ENCODE measurements at regions not wholly inside any gene's neighbourhood (a gene's known extent, or its start where the extent isn't known, plus 50 kb on each side); places are given as distances from the start of the nearest gene placed in this dataset.

DNA sequence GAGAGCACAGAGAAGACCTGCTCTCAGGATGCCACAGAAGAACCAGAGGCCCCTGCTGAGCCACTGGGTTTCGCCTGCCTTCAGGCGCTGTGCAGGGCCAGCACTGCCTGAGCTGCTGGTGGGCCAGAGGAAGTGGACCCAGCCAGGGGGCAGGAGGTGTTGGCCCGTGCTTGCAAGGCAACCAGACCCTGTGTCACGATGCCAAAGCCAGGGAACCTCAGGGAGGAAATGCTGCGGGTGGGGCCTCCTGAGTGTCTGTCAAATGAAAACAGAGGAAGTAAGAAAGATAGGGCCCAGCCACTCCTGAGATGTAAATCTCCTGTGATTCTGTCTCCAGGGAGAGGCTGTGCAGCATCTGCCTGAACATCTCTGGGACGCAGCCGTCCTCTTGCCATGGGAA lies 58.1 kb upstream of the ADORA2B start:
- TF ChIP-seq, protein P1, sequence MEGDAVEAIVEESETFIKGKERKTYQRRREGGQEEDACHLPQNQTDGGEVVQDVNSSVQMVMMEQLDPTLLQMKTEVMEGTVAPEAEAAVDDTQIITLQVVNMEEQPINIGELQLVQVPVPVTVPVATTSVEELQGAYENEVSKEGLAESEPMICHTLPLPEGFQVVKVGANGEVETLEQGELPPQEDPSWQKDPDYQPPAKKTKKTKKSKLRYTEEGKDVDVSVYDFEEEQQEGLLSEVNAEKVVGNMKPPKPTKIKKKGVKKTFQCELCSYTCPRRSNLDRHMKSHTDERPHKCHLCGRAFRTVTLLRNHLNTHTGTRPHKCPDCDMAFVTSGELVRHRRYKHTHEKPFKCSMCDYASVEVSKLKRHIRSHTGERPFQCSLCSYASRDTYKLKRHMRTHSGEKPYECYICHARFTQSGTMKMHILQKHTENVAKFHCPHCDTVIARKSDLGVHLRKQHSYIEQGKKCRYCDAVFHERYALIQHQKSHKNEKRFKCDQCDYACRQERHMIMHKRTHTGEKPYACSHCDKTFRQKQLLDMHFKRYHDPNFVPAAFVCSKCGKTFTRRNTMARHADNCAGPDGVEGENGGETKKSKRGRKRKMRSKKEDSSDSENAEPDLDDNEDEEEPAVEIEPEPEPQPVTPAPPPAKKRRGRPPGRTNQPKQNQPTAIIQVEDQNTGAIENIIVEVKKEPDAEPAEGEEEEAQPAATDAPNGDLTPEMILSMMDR (IDR thresholded peaks at IDR 0.05): no peak
- no peak for TF ChIP-seq POLR2A (IDR thresholded peaks at IDR 0.05)

Data from lower leg skin (tissue), 3 donors.